NT2/D1 (cell line): ENCODE measurements at regions not wholly inside any gene's neighbourhood (a gene's known extent, or its start where the extent isn't known, plus 50 kb on each side); places are given as distances from the start of the nearest gene placed in this dataset.

Source experiments
- DNase-seq: peaks from one replicate; pipeline ENCODE4 v3.0.0-alpha.2; 2011; ENCODE audit warnings: low read depth, low spot score
- H3K27me3 ChIP-seq: 2 replicates; pipeline ENCODE4 v1.6.0; 2011; ENCODE audit warnings: mild to moderate bottlenecking; ENCODE audit not compliant: insufficient read length, insufficient read depth
- H3K36me3 ChIP-seq: 2 replicates; pipeline ENCODE4 v1.6.1; 2011; ENCODE audit warnings: mild to moderate bottlenecking, low read length, mixed read lengths; ENCODE audit not compliant: insufficient read depth, insufficient read length
- H3K4me1 ChIP-seq: 2 replicates; pipeline ENCODE4 v1.5.1; 2011; ENCODE audit not compliant: insufficient read depth, insufficient read length
- H3K4me3 ChIP-seq: 2 replicates; pipeline ENCODE4 v1.5.1; 2011; ENCODE audit warnings: low read depth; ENCODE audit not compliant: insufficient read length
- H3K9ac ChIP-seq: 2 replicates; pipeline ENCODE4 v1.6.0; 2011; ENCODE audit warnings: low read depth; ENCODE audit not compliant: insufficient read length
- H3K9me3 ChIP-seq: 2 replicates; pipeline ENCODE4 v1.5.1; 2011; ENCODE audit warnings: mild to moderate bottlenecking, low read length; ENCODE audit not compliant: insufficient read depth
- SUZ12 ChIP-seq: IDR thresholded peaks from 2 replicates; pipeline ENCODE4 v1.6.1; 2011; ENCODE audit not compliant: insufficient read length, insufficient read depth; ENCODE audit errors: extremely low read depth
- YY1 ChIP-seq: IDR thresholded peaks from 2 replicates; pipeline ENCODE4 v1.6.1; 2011; ENCODE audit not compliant: insufficient read length, insufficient read depth
- ZNF274 ChIP-seq: IDR thresholded peaks from 2 replicates; pipeline ENCODE4 v1.6.1; 2011; ENCODE audit warnings: mild to moderate bottlenecking, low read depth, low read length

GRCh38 chr3:76943671-76944070, 96.2 kb upstream of the ROBO2 start:
- TF ChIP-seq ZNF274: no peak
- no peak for TF ChIP-seq SUZ12
- Histone ChIP-seq H3K4me1 (no peaks in the 10 kb centered on the region), H3K27me3 (no peaks in the 10 kb centered on the region), H3K9ac (no peak overlapping the region), H3K36me3 (no peaks in the 10 kb centered on the region), H3K4me3 (no peak overlapping the region), H3K9me3 (no peaks in the 10 kb centered on the region)
- no peak for DNase-seq

- no peaks in the 10 kb centered on the region for H3K9me3 ChIP-seq
- H3K4me1 ChIP-seq: no peaks in the 10 kb centered on the region
- no peak for DNase-seq
- H3K4me3 ChIP-seq: no peak overlapping the region
- no peak overlapping the region for H3K9ac ChIP-seq
- H3K36me3 ChIP-seq: no peaks in the 10 kb centered on the region
- no peaks in the 10 kb centered on the region for H3K27me3 ChIP-seq
- TF ChIP-seq YY1 (no peak), ZNF274 (no peak), SUZ12 (no peak)
Measured at GRCh38 chr3:76949033-76949432, 90.9 kb upstream of the ROBO2 start.

GRCh38 chr3:76949462-76949861, 90.4 kb upstream of the ROBO2 start:
- Histone ChIP-seq H3K4me1 (no peaks in the 10 kb centered on the region), H3K4me3 (no peak overlapping the region), H3K9ac (no peak overlapping the region), H3K36me3 (no peaks in the 10 kb centered on the region), H3K9me3 (no peaks in the 10 kb centered on the region), H3K27me3 (no peaks in the 10 kb centered on the region)
- TF ChIP-seq SUZ12: no peak
- TF ChIP-seq ZNF274: no peak
- no peak for TF ChIP-seq YY1
- DNase-seq: no peak

- no peak for TF ChIP-seq YY1
- TF ChIP-seq SUZ12: no peak
- TF ChIP-seq ZNF274: no peak
- Histone ChIP-seq H3K4me1 (no peaks in the 10 kb centered on the region), H3K9me3 (no peaks in the 10 kb centered on the region), H3K36me3 (no peaks in the 10 kb centered on the region), H3K27me3 (no peaks in the 10 kb centered on the region), H3K9ac (no peak overlapping the region), H3K4me3 (no peak overlapping the region)
- DNase-seq: no peak
Measured at GRCh38 chr3:76950590-76950989, 89.3 kb upstream of the ROBO2 start.

- H3K9me3 ChIP-seq: no peaks in the 10 kb centered on the region
- no peaks in the 10 kb centered on the region for H3K36me3 ChIP-seq
- H3K27me3 ChIP-seq: no peaks in the 10 kb centered on the region
- H3K4me1 ChIP-seq: no peaks in the 10 kb centered on the region
- DNase-seq: no peak
- no peak for TF ChIP-seq SUZ12
- TF ChIP-seq YY1: no peak
- no peak for TF ChIP-seq ZNF274
- no peak overlapping the region for H3K9ac ChIP-seq
- H3K4me3 ChIP-seq: no peak overlapping the region
Measured at GRCh38 chr3:76954412-76954811, 85.5 kb upstream of the ROBO2 start.

- no peaks in the 10 kb centered on the region for H3K27me3 ChIP-seq
- TF ChIP-seq YY1: no peak
- TF ChIP-seq ZNF274: no peak
- no peak for TF ChIP-seq SUZ12
- H3K4me1 ChIP-seq: no peaks in the 10 kb centered on the region
- no peak overlapping the region for H3K4me3 ChIP-seq
- H3K9ac ChIP-seq: no peak overlapping the region
- DNase-seq: no peak
- H3K36me3 ChIP-seq: no peaks in the 10 kb centered on the region
- no peaks in the 10 kb centered on the region for H3K9me3 ChIP-seq
Measured at GRCh38 chr3:76958274-76958673, 81.6 kb upstream of the ROBO2 start.

GRCh38 chr3:76958861-76959260, 81.0 kb upstream of the ROBO2 start:
- Histone ChIP-seq H3K27me3 (no peaks in the 10 kb centered on the region), H3K36me3 (no peaks in the 10 kb centered on the region), H3K9me3 (no peaks in the 10 kb centered on the region), H3K4me3 (no peak overlapping the region), H3K4me1 (no peaks in the 10 kb centered on the region), H3K9ac (no peak overlapping the region)
- no peak for DNase-seq
- TF ChIP-seq ZNF274: no peak
- TF ChIP-seq YY1: no peak
- TF ChIP-seq SUZ12: no peak

- Histone ChIP-seq H3K36me3 (no peaks in the 10 kb centered on the region), H3K4me1 (no peaks in the 10 kb centered on the region), H3K4me3 (no peak overlapping the region), H3K9me3 (no peaks in the 10 kb centered on the region), H3K9ac (no peak overlapping the region), H3K27me3 (no peaks in the 10 kb centered on the region)
- no peak for DNase-seq
- TF ChIP-seq YY1: no peak
- no peak for TF ChIP-seq ZNF274
- TF ChIP-seq SUZ12: no peak
Measured at GRCh38 chr3:76961284-76961683, 78.6 kb upstream of the ROBO2 start.
